Heart left ventricle (tissue), 16 donors: ENCODE measurements at regions not wholly inside any gene's neighbourhood (a gene's known extent, or its start where the extent isn't known, plus 50 kb on each side); places are given as distances from the start of the nearest gene placed in this dataset.
"Not testable (repeated sequence)": the region's sequence is repeated elsewhere in the genome, so short reads cannot be mapped to it uniquely, and the experiment has no call there.

Experiments used
- ATAC-seq, 4 donors: fragments of 200-7000 bp; cut with Tn5 transposase; one replicate each; pipeline ENCODE4 v1.9.1; 2020 to 2022; ENCODE audit warnings: moderate library complexity in 4 of 4, mild to moderate bottlenecking in 3 of 4, moderate number of reproducible peaks in 1 of 4
- DNase-seq, 5 donors: peaks; one replicate each; pipeline ENCODE4 v3.0.0-alpha.2; 2020
- H3K27ac ChIP-seq, 12 donors: fragments of 200-600 bp; sonication (generic) in 4 of 12; one replicate each; pipeline versions ENCODE4 v1.5.0 to v1.8.0; 2016 to 2022; ENCODE audit warnings: mild to moderate bottlenecking in 2 of 12
- H3K27me3 ChIP-seq, 9 donors: fragments of 200-600 bp; sonication (generic) in 2 of 9; one replicate each; pipeline versions ENCODE4 v1.5.1 to v1.8.0; 2016 to 2022; ENCODE audit warnings: mild to moderate bottlenecking in 3 of 9
- H3K36me3 ChIP-seq, 9 donors: fragments of 200-600 bp; sonication (generic) in 2 of 9; one replicate each; pipeline versions ENCODE4 v1.5.0 to v1.8.0; 2018 to 2022; ENCODE audit warnings: mild to moderate bottlenecking in 2 of 9
- H3K4me1 ChIP-seq, 12 donors: fragments of 200-600 bp; sonication (generic) in 4 of 12; one replicate each; pipeline versions ENCODE4 v1.5.0 to v1.8.0; 2016 to 2022; ENCODE audit warnings: mild to moderate bottlenecking in 3 of 12
- H3K4me3 ChIP-seq, 12 donors: fragments of 200-600 bp; sonication (generic) in 4 of 12; one replicate each; pipeline versions ENCODE4 v1.5.0 to v1.8.0; 2017 to 2022; ENCODE audit warnings: mild to moderate bottlenecking in 9 of 12, moderate library complexity in 4 of 12
- H3K9me3 ChIP-seq, 12 donors: fragments of 200-600 bp; sonication (generic) in 4 of 12; one replicate each; pipeline versions ENCODE4 v1.5.0 to v1.8.0; 2016 to 2022; ENCODE audit warnings: mild to moderate bottlenecking in 1 of 12
- CTCF ChIP-seq, 12 donors: fragments of 200-600 bp; sonication (generic) in 4 of 12; IDR thresholded peaks; one replicate each; pipeline versions ENCODE4 v1.5.0 to v1.8.0; 2018 to 2022; ENCODE audit warnings: antibody characterized with exemption in 12 of 12, mild to moderate bottlenecking in 5 of 12
- POLR2A ChIP-seq, 2 donors: fragments of 450-650 bp; IDR thresholded peaks; one replicate each; pipeline ENCODE4 v1.6.1; 2017; ENCODE audit warnings: antibody characterized with exemption in 2 of 2, mild to moderate bottlenecking in 2 of 2, moderate library complexity in 2 of 2
- WGBS, 4 donors: extraction: QIAGEN DNeasy Blood & Tissue Kit in 2 of 4; methylation state at CpG; one replicate each; pipeline versions ENCODE4 v1.1.5 to v1.1.7; 2013 to 2018; 5-methylcytosine and 5-hydroxymethylcytosine counted together
- intact Hi-C, 10 donors: fragments of 100-400 bp; cut with DNase I; formaldehyde crosslinking; loops; one replicate each; pipeline versions ENCODE4 v1.11.1 to v1.14.2; 2022
- donor health status: ischemic (EF 13 %, LVEDD 7.1; RV severe dilation, severe dysfunction).
- donor health status: healthy with polysubstance abuse.
- donor health status: DM: no; HTN: yes; CAD: no.
- donor health status: DM: no; HTN: no; CAD: no.
- donor health status: ischemic (EF 25% LVEDD 6.9; RV normal size, moderate dysfunction).
- donor health status: ischemic (EF 25% LVEDD 5.7; RV mildly dilated, moderate dysfunction).
- donor health status: healthy.
- donor health status: DM: yes; HTN: yes; CAD: no.
- donor health status: ischemic (EF 35%, LVEDD 5.7; RV mildly dilated, moderate dysfunction).
- donor health status: nonischemic (EF 11% LVEDD 7.7; RV severe dilation, severe dysfunction).
- donor health status: DM: yes; HTN: yes; CAD: no.
- donor health status: PGD.
- donor health status: ischemic (EF 29% LVEDD 5.4; RV normal size, mild dysfunction).
- donor health status: nonischemic (EF 23%, LVEDD 6.1; RV moderate dilation, normal function).

GRCh38 chr12:94001691-94002090, 146.7 kb upstream of the PLXNC1 start:
- Histone ChIP-seq H3K36me3 (no peaks in the 10 kb centered on the region), H3K4me3 (no peak overlapping the region), H3K9me3 (peaks cover 0 to 43% (median 6%) of the 10 kb centered on the region in 12 donors), H3K4me1 (no peaks in the 10 kb centered on the region), H3K27me3 (no peaks in the 10 kb centered on the region), H3K27ac (no peak overlapping the region)
- ATAC-seq (no peak), DNase-seq (no peak)
- intact Hi-C loops: no loop called here
- 70 to 84% (median 76%) methylated on average over 1 of the region's 1 CpG for WGBS, 4 donors
- TF ChIP-seq CTCF (IDR thresholded peaks at IDR 0.05): no peak
- no peak for TF ChIP-seq POLR2A (IDR thresholded peaks at IDR 0.05)

DNA sequence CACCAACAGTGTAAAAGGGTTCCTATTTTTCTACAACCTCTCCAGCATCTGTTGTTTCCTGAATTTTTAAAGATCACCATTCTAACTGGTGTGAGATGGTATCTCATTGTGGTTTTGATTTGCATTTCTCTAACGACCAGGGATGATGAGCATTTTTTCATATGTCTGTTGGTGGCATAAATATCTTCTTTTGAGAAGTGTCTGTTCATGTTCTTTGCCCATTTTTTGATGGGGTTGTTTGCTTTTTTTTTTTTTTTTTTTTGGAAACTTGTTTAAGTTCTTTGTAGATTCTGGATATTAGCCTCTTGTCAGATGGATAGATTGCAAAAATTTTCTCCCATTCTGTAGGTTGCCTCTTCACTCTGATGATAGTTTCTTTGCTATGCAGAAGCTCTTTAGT, 145.5 kb upstream of the PLXNC1 start:
- H3K4me3 ChIP-seq, H3K27me3 ChIP-seq, intact Hi-C loops, ATAC-seq, H3K36me3 ChIP-seq, DNase-seq, H3K27ac ChIP-seq, H3K4me1 ChIP-seq: not testable (repeated sequence)
- H3K9me3 ChIP-seq: peaks cover 0 to 37% (median 6%) of the 10 kb centered on the region in 12 donors
- WGBS, 4 donors: 60 to 71% (median 63%) methylated on average over 1 of the region's 1 CpG

DNA sequence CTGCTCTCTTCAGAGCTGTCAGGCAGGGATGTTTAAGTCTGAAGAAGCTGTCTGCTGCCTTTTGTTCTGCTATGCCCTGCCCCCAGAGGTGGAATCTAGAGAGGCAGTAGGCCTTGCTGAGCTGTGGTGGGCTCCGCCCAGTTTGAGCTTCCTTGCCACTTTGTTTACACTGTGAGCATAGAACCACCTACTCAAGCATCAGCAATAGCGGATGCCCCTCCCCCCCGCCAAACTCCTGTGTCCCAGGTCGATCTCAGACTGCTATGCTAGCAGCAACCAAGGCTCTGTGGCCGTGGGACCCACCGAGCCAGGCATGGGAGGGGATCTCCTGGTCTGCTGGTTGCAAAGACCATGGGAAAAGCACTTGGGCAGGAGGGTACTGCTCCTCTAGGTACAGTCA, 140.5 kb upstream of the PLXNC1 start:
- 84 to 93% (median 88%) methylated on average over 6 of the region's 6 CpGs for WGBS, 4 donors
- DNase-seq: peak in 1 of 5 donors; percentile 56
- intact Hi-C loops, H3K27ac ChIP-seq, H3K4me1 ChIP-seq, H3K4me3 ChIP-seq, H3K36me3 ChIP-seq, H3K27me3 ChIP-seq, ATAC-seq: not testable (repeated sequence)
- H3K9me3 ChIP-seq: peaks cover 0 to 15% (median 0%) of the 10 kb centered on the region in 12 donors

- H3K4me3 ChIP-seq: no peak overlapping the region
- peaks cover 0 to 15% (median 0%) of the 10 kb centered on the region in 12 donors for H3K4me1 ChIP-seq
- DNase-seq: no peak
- H3K27me3 ChIP-seq: no peaks in the 10 kb centered on the region
- H3K9me3 ChIP-seq: peaks cover 0 to under 1% (median 0%) of the 10 kb centered on the region in 12 donors
- H3K27ac ChIP-seq: no peak overlapping the region
- TF ChIP-seq POLR2A (IDR thresholded peaks at IDR 0.05) (no peak), CTCF (IDR thresholded peaks at IDR 0.05) (no peak)
- ATAC-seq: no peak
- H3K36me3 ChIP-seq: no peaks in the 10 kb centered on the region
- WGBS, 4 donors: 87 to 93% (median 89%) methylated on average over 3 of the region's 3 CpGs
- intact Hi-C loops: no loop called here
Measured at GRCh38 chr12:94010307-94010706, 138.1 kb upstream of the PLXNC1 start.

GRCh38 chr12:94012071-94012470, 136.3 kb upstream of the PLXNC1 start:
- Histone ChIP-seq H3K27ac (no peak overlapping the region), H3K27me3 (no peaks in the 10 kb centered on the region), H3K36me3 (no peaks in the 10 kb centered on the region), H3K9me3 (peaks cover 0 to 17% (median 9%) of the 10 kb centered on the region in 12 donors), H3K4me3 (no peak overlapping the region), H3K4me1 (peaks cover 0 to 15% (median 0%) of the 10 kb centered on the region in 12 donors)
- no peak for DNase-seq
- no peak for ATAC-seq
- TF ChIP-seq POLR2A (IDR thresholded peaks at IDR 0.05) (no peak), CTCF (IDR thresholded peaks at IDR 0.05) (no peak)
- intact Hi-C loops: no loop called here
- WGBS, 4 donors: 74 to 84% (median 78%) methylated on average over 2 of the region's 2 CpGs
